CD4-positive, alpha-beta T cell treated with Interferon gamma for 1 hour (primary cell): ENCODE measurements at regions not wholly inside any gene's neighbourhood (a gene's known extent, or its start where the extent isn't known, plus 50 kb on each side); places are given as distances from the start of the nearest gene placed in this dataset.

Experiments used
- DNase-seq: peaks from one replicate; pipeline ENCODE4 v3.0.0-alpha.2; 2020

- no peak for DNase-seq
Observed at GRCh38 chr1:209421978-209422680, 161.4 kb upstream of the CAMK1G start.

GRCh38 chr1:209425959-209426358 is 157.6 kb upstream of the CAMK1G start:
- no peak for DNase-seq

GRCh38 chr1:209427277-209427676 is 156.2 kb upstream of the CAMK1G start:
- DNase-seq: no peak

DNA sequence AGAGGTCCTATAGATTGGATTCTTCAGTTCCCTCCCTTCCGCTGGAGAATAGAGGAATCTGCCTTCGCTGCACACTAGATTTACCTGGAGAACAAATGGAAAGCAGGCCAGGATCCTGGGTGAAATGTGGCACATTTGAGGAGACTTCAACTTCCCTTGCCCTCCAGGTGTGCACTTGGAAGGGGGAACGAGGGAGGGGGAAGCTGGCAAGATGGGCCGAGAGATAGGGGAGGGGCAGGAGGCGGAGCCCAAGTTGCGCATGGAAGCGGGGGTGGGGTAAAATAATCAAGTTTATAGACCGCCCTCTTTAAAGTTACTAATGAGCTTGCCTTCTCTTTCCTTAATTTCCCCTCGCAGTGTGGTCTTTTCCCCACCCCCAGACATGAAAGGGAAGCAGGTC is 155.7 kb upstream of the CAMK1G start:
- no peak for DNase-seq

DNA sequence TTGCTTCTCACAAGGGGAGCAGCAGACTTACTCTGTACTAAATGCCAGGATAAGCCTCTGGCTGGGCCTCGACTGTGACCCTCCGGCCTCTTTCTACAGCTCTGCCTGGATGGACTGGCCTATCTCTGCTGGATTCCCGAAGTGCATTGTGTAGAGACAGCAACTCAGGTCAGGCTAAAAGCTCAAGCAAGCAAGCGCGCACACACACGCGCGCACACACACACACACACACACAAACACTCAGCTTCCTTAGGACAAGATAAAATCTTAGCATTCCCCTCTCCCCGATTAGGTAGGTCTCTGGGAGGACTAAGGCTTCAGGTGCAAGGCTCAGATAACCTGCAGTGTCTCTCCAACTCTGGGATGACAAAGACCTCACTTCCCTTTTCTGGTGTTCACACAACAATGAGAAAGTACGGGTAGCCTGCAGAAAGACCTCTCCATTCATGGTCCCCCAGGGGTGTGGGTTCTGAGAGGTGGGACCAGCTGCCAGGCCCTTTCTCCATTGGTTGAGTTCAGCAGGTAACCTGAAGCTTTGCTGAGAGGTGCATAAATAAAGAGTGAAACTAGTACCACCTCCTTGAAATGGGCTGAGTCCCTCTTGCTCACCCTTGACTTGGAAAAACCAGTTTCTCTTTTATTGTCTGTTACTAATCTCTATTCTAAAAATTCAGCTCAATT is 155.1 kb upstream of the CAMK1G start:
- DNase-seq: no peak

GRCh38 chr1:209429611-209430010 is 153.9 kb upstream of the CAMK1G start:
- DNase-seq: no peak

DNA sequence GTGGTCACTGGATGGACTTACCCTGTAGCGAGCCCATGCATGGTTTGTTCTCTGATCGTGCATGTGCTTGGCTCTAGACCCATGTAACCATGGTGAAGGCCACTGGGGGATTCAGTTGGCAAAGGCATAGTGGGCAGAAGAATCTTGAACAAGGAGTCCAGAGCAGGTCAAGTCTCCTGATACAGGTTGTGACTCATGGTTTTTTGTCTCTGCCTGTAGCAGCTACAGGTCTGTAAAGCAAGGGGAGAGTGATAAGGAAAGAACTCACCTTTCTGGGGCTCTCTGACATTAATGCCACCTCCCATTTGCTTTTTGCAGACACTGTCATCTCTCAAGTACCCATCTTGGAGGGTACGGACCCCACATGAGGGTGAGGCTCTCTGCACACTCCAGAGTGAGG is 153.4 kb upstream of the CAMK1G start:
- DNase-seq: no peak

- DNase-seq: no peak
Observed at GRCh38 chr1:209430821-209431259, 152.7 kb upstream of the CAMK1G start.

- DNase-seq: no peak
Observed at GRCh38 chr1:209431402-209431801, 152.1 kb upstream of the CAMK1G start.

- DNase-seq: no peak
Observed at GRCh38 chr1:209431813-209432442, 151.6 kb upstream of the CAMK1G start.

DNA sequence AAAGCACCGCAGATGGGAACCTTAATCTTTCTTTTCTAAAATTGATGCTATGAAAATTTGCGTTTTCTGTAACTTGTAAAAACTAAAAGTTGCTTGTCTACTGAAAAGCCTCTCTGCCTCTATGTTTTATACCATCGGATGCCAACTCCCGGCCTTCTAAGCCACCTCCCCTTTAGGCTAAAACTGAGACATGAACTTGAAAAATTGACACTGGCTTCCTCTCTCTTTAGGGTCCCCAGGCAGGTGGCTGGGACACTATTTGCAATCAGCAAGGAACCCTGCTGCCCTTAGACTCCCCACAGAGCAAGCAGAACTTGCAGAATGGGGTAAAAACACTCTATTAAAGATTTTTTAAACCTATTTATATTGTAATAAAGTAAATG is 151.1 kb upstream of the CAMK1G start:
- DNase-seq: no peak

- no peak for DNase-seq
Observed at GRCh38 chr1:209433649-209434031, 149.9 kb upstream of the CAMK1G start.

DNA sequence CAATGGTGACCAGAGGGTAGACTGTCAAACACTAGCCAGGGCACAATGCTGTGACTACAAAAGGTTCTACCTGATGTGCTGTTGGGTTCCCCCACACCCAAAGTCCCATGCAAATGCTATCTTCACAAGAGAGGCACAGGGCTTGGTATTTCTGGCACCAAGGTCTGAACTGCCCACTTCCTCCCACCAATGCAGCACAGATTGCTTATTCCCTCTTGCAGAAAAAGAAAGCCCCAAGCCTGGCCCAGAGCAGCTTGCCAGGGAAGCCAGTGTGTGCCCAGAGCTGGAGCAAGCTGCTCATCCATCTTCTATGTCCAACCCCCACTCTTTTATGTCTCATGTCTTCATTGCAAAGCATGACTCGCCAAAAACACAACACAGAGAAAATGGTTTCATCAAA is 149.4 kb upstream of the CAMK1G start:
- DNase-seq: no peak

- no peak for DNase-seq
Observed at GRCh38 chr1:209434631-209435217, 148.8 kb upstream of the CAMK1G start.

GRCh38 chr1:209435654-209436566 is 147.6 kb upstream of the CAMK1G start:
- peak; percentile 25 for DNase-seq

DNA sequence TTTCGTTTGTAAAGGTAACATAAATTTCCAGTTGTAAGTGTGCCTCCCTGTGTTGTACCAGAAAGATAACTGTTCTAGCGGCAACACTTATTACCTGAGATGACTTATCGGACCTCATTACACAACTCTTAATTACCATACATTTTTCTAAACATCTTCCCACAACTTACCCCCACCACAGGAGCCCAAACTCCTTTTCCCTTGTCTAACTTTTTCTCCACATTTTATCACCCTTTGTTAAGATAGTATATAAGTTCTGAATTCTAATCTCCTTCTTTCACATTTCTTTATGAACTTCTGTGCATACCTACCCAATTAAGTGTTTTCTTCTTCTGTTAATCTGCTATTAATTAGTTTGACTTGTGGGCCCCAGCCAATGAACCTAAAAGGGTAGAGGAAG is 143.7 kb upstream of the CAMK1G start:
- no peak for DNase-seq

DNA sequence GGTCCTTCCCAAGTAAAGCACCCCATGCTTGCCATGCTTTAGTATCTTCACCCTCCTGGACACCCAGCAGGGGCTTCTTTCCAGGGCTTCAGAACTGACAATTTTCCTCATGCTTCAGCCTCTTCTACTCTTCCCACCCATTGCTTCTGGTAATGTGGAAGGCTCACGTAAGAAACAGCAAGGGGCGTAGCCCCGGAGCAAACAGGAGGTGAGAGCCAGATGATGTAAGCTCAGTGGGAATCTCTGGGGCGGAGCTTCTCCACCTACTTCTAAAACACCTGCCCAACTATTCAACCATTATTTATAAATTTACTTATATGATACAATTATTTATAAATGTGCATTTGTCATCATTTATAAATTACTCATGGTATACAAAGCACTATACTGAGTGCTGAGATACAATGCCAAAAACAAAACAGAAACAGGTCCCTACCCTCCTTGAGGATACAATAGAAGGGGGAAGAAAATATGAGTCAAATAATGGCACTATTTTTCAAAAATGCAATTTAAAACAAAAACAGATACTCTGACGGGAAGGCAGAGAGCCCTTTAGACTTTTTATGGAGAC is 140.1 kb upstream of the CAMK1G start:
- DNase-seq: no peak

GRCh38 chr1:209443975-209444651 is 139.4 kb upstream of the CAMK1G start:
- DNase-seq: no peak

- DNase-seq: no peak
Observed at GRCh38 chr1:209444961-209445360, 138.6 kb upstream of the CAMK1G start.

DNA sequence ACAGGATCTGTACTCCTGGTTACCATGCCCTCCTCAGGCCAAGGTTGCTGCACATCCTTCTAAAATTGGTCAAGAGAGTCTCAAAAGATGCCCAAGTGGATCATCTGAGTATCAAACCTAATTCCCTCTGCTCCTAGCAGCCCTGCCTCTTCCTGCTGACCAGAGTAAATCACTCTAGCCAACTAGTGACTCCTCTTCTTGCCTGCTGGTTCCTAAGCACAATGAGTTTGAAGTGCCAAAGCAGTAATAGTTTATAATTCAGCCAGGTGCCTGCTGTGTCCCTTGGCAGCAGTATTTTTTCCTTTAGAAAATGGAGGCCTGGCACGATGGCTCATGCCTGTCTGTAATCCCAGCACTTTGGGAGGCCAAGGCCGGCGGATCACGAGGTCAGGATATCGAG is 137.9 kb upstream of the CAMK1G start:
- DNase-seq: no peak

- DNase-seq: no peak
Observed at GRCh38 chr1:209446356-209446755, 137.2 kb upstream of the CAMK1G start.
